H9 (cell line): ENCODE measurements at regions not wholly inside any gene's neighbourhood (a gene's known extent, or its start where the extent isn't known, plus 50 kb on each side); places are given as distances from the start of the nearest gene placed in this dataset.

Experiments used
- DNase-seq: peaks from one replicate; pipeline ENCODE4 v3.0.0-alpha.2; 2017
- H2AFZ ChIP-seq: one replicate; pipeline ENCODE4 v1.6.1; 2013; ENCODE audit warnings: mild to moderate bottlenecking, low read length, control low read depth, moderate library complexity
- H2AK5ac ChIP-seq: 2 replicates; pipeline ENCODE4 v1.6.1; 2013; ENCODE audit warnings: low read length, control low read depth, mixed read lengths; ENCODE audit not compliant: insufficient read length
- H2BK120ac ChIP-seq: one replicate; pipeline ENCODE4 v1.6.1; 2013; ENCODE audit warnings: low read depth, mild to moderate bottlenecking, low read length, control low read depth, inconsistent platforms; ENCODE audit not compliant: poor library complexity, severe bottlenecking
- H2BK12ac ChIP-seq: 2 replicates; pipeline ENCODE4 v1.6.1; 2013; ENCODE audit warnings: low read length, control low read depth, mixed read lengths, low read depth; ENCODE audit not compliant: insufficient read length
- H2BK15ac ChIP-seq: 2 replicates; pipeline ENCODE4 v1.6.1; 2013; ENCODE audit warnings: low read depth, low read length, control low read depth
- H2BK20ac ChIP-seq: one replicate; pipeline ENCODE4 v1.6.1; 2013; ENCODE audit warnings: low read depth, mild to moderate bottlenecking, low read length, control low read depth, inconsistent platforms; ENCODE audit not compliant: poor library complexity, severe bottlenecking
- H2BK5ac ChIP-seq: 2 replicates; pipeline ENCODE4 v1.6.1; 2013; ENCODE audit warnings: low read length, control low read depth, mixed read lengths; ENCODE audit not compliant: insufficient read length
- H3K14ac ChIP-seq: 2 replicates; pipeline ENCODE4 v1.6.1; 2013; ENCODE audit warnings: low read length, control low read depth; ENCODE audit not compliant: insufficient read depth
- H3K18ac ChIP-seq: 2 replicates; pipeline ENCODE4 v1.6.1; 2013; ENCODE audit warnings: low read depth, mild to moderate bottlenecking, mixed read lengths, low read length, control low read depth; ENCODE audit not compliant: insufficient read length
- H3K23ac ChIP-seq: 2 replicates; pipeline ENCODE4 v1.6.1; 2013; ENCODE audit warnings: low read length, control low read depth, mixed read lengths, low read depth; ENCODE audit not compliant: insufficient read length
- H3K23me2 ChIP-seq: 2 replicates; pipeline ENCODE4 v1.6.1; 2013; ENCODE audit warnings: low read depth, mild to moderate bottlenecking, mixed read lengths, low read length, control low read depth; ENCODE audit not compliant: insufficient read length, poor library complexity, severe bottlenecking
- H3K27ac ChIP-seq: 2 replicates; pipeline ENCODE4 v1.5.1; 2013; ENCODE audit warnings: low read length, control low read depth, mixed read lengths, low read depth; ENCODE audit not compliant: insufficient read length
- H3K27me3 ChIP-seq: 2 replicates; pipeline ENCODE4 v1.6.1; 2013; ENCODE audit warnings: low read length, control low read depth, inconsistent platforms; ENCODE audit not compliant: insufficient read depth
- H3K4ac ChIP-seq: 2 replicates; pipeline ENCODE4 v1.6.1; 2013; ENCODE audit warnings: low read depth, mild to moderate bottlenecking, control low read depth, inconsistent platforms, low read length, moderate library complexity
- H3K4me1 ChIP-seq: 2 replicates; pipeline ENCODE4 v1.6.1; 2013; ENCODE audit warnings: low read length, control low read depth, inconsistent platforms; ENCODE audit not compliant: insufficient read depth
- H3K4me2 ChIP-seq: 2 replicates; pipeline ENCODE4 v1.6.1; 2013; ENCODE audit warnings: low read length, control low read depth, mixed read lengths; ENCODE audit not compliant: insufficient read length, insufficient read depth
- H3K56ac ChIP-seq: 2 replicates; pipeline ENCODE4 v1.6.1; 2013; ENCODE audit warnings: low read depth, mild to moderate bottlenecking, mixed read lengths, low read length, control low read depth; ENCODE audit not compliant: insufficient read length
- H3K79me1 ChIP-seq: 2 replicates; pipeline ENCODE4 v1.6.1; 2013; ENCODE audit warnings: low read depth, mild to moderate bottlenecking, moderate library complexity, low read length, control low read depth, inconsistent platforms; ENCODE audit not compliant: insufficient read depth, poor library complexity, severe bottlenecking
- H3K79me2 ChIP-seq: 2 replicates; pipeline ENCODE4 v1.6.1; 2013; ENCODE audit warnings: low read length, control low read depth, inconsistent platforms; ENCODE audit not compliant: insufficient read depth
- H3K9ac ChIP-seq: 2 replicates; pipeline ENCODE4 v1.6.1; 2013; ENCODE audit warnings: low read length, control low read depth, mixed read lengths; ENCODE audit not compliant: insufficient read length; ENCODE audit errors: extremely low read depth
- H3K9me3 ChIP-seq: one replicate; pipeline ENCODE4 v1.6.1; 2013; ENCODE audit warnings: low read depth, low read length, inconsistent platforms; ENCODE audit not compliant: control insufficient read depth
- H3T11ph ChIP-seq: one replicate; pipeline ENCODE4 v1.6.1; 2013; ENCODE audit warnings: mild to moderate bottlenecking, low read length, control low read depth, inconsistent platforms
- H4K20me1 ChIP-seq: one replicate; pipeline ENCODE4 v1.6.1; 2013; ENCODE audit not compliant: control insufficient read depth, insufficient read length, insufficient read depth
- H4K5ac ChIP-seq: 2 replicates; pipeline ENCODE4 v1.6.1; 2013; ENCODE audit warnings: low read depth, mild to moderate bottlenecking, mixed read lengths, low read length, control low read depth; ENCODE audit not compliant: insufficient read length
- H4K8ac ChIP-seq: replicated peaks from 2 replicates; pipeline ENCODE4 v1.6.1; 2013; ENCODE audit warnings: low read length, control low read depth, mixed read lengths, low read depth; ENCODE audit not compliant: insufficient read length
- H4K91ac ChIP-seq: 2 replicates; pipeline ENCODE4 v1.6.1; 2013; ENCODE audit warnings: low read depth, mild to moderate bottlenecking, moderate library complexity, mixed read lengths, low read length, control low read depth; ENCODE audit not compliant: insufficient read length
- H3K27ac Mint-ChIP-seq, 3 experiments: 2 replicates in 2 of 3; 3 replicates in 1 of 3; pipeline ENCODE4 v1.8.0; 2020 to 2021; ENCODE audit warnings: mixed read lengths in 3 of 3, mild to moderate bottlenecking in 1 of 3, moderate library complexity in 1 of 3
- H3K27me3 Mint-ChIP-seq: 2 replicates; pipeline ENCODE4 v1.8.0; 2021; ENCODE audit warnings: low read depth, mild to moderate bottlenecking, moderate library complexity, mixed read lengths
- H3K36me3 Mint-ChIP-seq, 3 experiments: 2 replicates in 2 of 3; 3 replicates in 1 of 3; pipeline ENCODE4 v1.8.0; 2020 to 2021; ENCODE audit warnings: low read depth in 3 of 3, mixed read lengths in 3 of 3; ENCODE audit not compliant: insufficient read depth in 1 of 3
- H3K4me1 Mint-ChIP-seq, 2 experiments: 2 replicates each; pipeline ENCODE4 v1.8.0; 2020; ENCODE audit warnings: mixed read lengths in 2 of 2
- H3K4me3 Mint-ChIP-seq, 2 experiments: 2 replicates in 1 of 2; 3 replicates in 1 of 2; pipeline ENCODE4 v1.8.0; 2020 to 2021; ENCODE audit warnings: mild to moderate bottlenecking in 2 of 2, mixed read lengths in 2 of 2, moderate library complexity in 1 of 2
- H3K9me3 Mint-ChIP-seq, 2 experiments: 2 replicates in 1 of 2; 3 replicates in 1 of 2; pipeline ENCODE4 v1.8.0; 2020; ENCODE audit warnings: mild to moderate bottlenecking in 2 of 2, mixed read lengths in 2 of 2, moderate library complexity in 1 of 2
- WGBS: extraction: QIAGEN DNeasy Blood & Tissue Kit; methylation state at CpG from one replicate; pipeline ENCODE4 v1.1.7; 2013; ENCODE audit warnings: missing lambda C conversion rate, low lambda C conversion rate, mixed read lengths; ENCODE audit not compliant: insufficient read length; ENCODE audit errors: extremely low coverage; 5-methylcytosine and 5-hydroxymethylcytosine counted together
- TF ChIP-seq, protein P1 (sequence below): fragments of 200-600 bp; sonication (generic); conservative IDR thresholded peaks from 3 replicates; pipeline ENCODE4 v1.8.0; 2021; ENCODE audit warnings: antibody characterized with exemption, mild to moderate bottlenecking

DNA sequence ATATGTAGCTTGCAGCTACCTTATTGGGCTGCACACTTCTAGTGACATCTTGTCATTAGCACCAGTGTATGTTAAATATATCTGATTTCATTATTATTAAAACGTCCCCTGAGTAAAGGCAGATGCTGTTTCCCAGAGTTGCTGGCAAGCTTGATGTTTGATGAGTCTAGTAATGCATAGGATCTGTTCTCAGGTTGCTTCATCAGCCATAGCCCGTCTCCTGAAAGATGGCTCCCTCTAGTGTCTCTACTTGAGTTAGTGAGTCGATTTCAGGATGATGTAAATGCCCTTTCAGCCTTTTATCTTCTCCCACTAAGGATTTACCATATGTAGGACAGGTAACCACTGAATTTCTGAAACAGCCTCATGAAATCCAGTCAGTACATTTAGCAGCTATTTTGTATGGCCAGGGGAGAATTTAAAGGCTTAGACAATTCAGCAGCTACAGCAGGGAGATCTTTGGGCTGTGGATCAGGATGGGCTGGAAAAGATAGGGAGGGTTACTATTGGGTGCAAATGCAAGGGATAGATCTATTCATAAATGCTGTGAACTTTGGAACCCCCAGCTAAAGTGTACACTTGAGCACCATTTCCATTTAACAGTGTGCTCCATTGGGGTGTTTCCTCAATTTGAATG lies 376.3 kb downstream of the CNTNAP4 start:
- Mint-ChIP-seq H3K9me3 (no peaks in the 10 kb centered on the region), H3K4me1 (no peaks in the 10 kb centered on the region), H3K27ac (no peak overlapping the region), H3K27me3 (peaks cover 7% of the 10 kb centered on the region), H3K36me3 (no peaks in the 10 kb centered on the region), H3K4me3 (no peak overlapping the region)
- Histone ChIP-seq H3K4me2 (no peak overlapping the region), H3K23me2 (no peaks in the 10 kb centered on the region), H3K9me3 (no peaks in the 10 kb centered on the region), H3K4ac (no peak overlapping the region), H3K14ac (no peak overlapping the region), H3K79me1 (no peaks in the 10 kb centered on the region), H3K4me1 (no peaks in the 10 kb centered on the region), H3K79me2 (no peaks in the 10 kb centered on the region), H2BK5ac (no peak overlapping the region), H2BK120ac (no peak overlapping the region), H3K27ac (no peak overlapping the region), H2AFZ (no peak overlapping the region), H4K8ac (no peak overlapping the region), H3K56ac (no peak overlapping the region), H3K18ac (no peak overlapping the region), H2AK5ac (no peak overlapping the region), H2BK15ac (no peak overlapping the region), H3K27me3 (no peaks in the 10 kb centered on the region), H3K9ac (no peak overlapping the region), H4K20me1 (no peaks in the 10 kb centered on the region), H4K91ac (no peak overlapping the region), H4K5ac (no peak overlapping the region), H2BK12ac (no peak overlapping the region), H2BK20ac (no peak overlapping the region), H3T11ph (no peak overlapping the region), H3K23ac (no peak overlapping the region)
- DNase-seq = peak; percentile 41
- TF ChIP-seq, protein P1, sequence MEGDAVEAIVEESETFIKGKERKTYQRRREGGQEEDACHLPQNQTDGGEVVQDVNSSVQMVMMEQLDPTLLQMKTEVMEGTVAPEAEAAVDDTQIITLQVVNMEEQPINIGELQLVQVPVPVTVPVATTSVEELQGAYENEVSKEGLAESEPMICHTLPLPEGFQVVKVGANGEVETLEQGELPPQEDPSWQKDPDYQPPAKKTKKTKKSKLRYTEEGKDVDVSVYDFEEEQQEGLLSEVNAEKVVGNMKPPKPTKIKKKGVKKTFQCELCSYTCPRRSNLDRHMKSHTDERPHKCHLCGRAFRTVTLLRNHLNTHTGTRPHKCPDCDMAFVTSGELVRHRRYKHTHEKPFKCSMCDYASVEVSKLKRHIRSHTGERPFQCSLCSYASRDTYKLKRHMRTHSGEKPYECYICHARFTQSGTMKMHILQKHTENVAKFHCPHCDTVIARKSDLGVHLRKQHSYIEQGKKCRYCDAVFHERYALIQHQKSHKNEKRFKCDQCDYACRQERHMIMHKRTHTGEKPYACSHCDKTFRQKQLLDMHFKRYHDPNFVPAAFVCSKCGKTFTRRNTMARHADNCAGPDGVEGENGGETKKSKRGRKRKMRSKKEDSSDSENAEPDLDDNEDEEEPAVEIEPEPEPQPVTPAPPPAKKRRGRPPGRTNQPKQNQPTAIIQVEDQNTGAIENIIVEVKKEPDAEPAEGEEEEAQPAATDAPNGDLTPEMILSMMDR = peak; percentile 80
- no CpG with 5 or more reads among the region's 3 CpGs for WGBS
